Activated naive CD8-positive, alpha-beta T cell treated with anti-CD3 and anti-CD28 coated beads for 36 hours (primary cell): ENCODE measurements at regions not wholly inside any gene's neighbourhood (a gene's known extent, or its start where the extent isn't known, plus 50 kb on each side); places are given as distances from the start of the nearest gene placed in this dataset.

ENCODE experiments used
- DNase-seq: peaks from one replicate; pipeline ENCODE4 v3.0.0; 2021
- H3K27ac Mint-ChIP-seq: one replicate; pipeline ENCODE4 v1.8.0; 2022; ENCODE audit warnings: mild to moderate bottlenecking, moderate library complexity, mixed read lengths
- H3K27me3 Mint-ChIP-seq: one replicate; pipeline ENCODE4 v1.8.0; 2022; ENCODE audit warnings: mild to moderate bottlenecking, mixed read lengths
- H3K36me3 Mint-ChIP-seq: one replicate; pipeline ENCODE4 v1.8.0; 2021; ENCODE audit warnings: mild to moderate bottlenecking, mixed read lengths
- H3K4me1 Mint-ChIP-seq: one replicate; pipeline ENCODE4 v1.8.0; 2021; ENCODE audit warnings: mixed read lengths
- H3K4me3 Mint-ChIP-seq: one replicate; pipeline ENCODE4 v1.8.0; 2022; ENCODE audit warnings: mild to moderate bottlenecking, moderate library complexity, mixed read lengths
- H3K9me3 Mint-ChIP-seq: one replicate; pipeline ENCODE4 v1.8.0; 2022; ENCODE audit warnings: mixed read lengths

DNA sequence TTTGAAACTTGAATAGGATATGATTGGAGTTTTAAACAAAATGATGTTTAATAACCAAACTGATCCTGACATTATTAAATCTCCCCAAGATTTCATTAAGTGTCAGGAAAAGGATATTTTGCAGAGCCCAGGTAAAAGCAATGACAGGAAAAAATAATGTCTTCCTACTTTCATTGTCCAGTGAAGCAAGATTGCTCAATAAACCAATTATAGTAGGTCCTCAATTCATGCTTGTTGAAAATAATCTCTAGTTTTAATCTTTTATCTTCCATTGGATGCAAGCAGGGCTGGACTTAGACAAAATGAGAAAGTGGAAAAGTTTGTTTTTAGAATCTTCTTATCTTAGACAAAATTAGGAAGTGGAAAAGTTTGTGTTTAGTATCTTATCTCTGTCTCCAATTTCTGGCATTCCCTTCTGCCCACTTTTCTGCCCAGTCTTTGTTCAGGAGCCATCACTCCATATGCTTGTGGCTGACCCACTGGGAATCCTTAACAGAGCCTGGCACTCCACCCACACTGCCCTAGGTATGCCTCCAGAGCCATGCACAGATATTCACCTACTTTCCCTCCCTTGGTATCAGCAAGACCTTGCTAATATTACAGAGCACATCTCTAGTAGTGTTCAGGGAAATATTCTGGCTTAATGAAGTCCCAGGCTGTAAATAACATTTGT, 57.0 kb upstream of the CARMIL1 start:
- H3K9me3 Mint-ChIP-seq: no peaks in the 10 kb centered on the region
- no peak overlapping the region for H3K27ac Mint-ChIP-seq
- no peak for DNase-seq
- H3K27me3 Mint-ChIP-seq: peaks cover 5% of the 10 kb centered on the region
- H3K4me3 Mint-ChIP-seq: no peak overlapping the region
- H3K36me3 Mint-ChIP-seq: no peaks in the 10 kb centered on the region
- H3K4me1 Mint-ChIP-seq: peaks cover 10% of the 10 kb centered on the region

DNA sequence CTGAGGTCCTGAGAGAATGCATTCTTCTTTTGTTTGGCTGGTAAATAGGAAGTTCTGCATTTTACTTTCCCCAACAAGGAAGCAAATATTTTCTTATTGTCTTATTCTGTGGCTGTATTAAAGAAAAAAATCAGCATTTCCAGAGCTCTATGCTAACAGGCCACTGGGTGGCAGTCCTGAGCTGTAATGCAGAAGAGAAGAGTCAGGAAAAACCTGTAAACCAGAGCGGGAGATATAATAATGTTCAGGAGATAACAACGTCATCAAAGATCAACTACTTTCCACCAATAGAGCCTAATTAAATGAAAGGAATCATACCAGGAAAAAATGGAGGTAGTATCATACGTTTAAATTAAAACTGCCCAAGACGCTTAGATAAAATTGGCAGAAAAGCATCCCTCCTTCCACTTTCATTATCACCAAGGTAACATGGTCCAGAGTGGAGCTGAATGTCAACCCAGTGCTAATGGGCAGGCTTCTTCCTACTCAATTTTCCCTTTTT, 55.6 kb upstream of the CARMIL1 start:
- Mint-ChIP-seq H3K36me3 (no peaks in the 10 kb centered on the region), H3K4me3 (peak overlapping the region; percentile 60), H3K4me1 (peaks cover 10% of the 10 kb centered on the region), H3K27ac (no peak overlapping the region), H3K27me3 (peaks cover 5% of the 10 kb centered on the region), H3K9me3 (no peaks in the 10 kb centered on the region)
- DNase-seq: peak; percentile 42

GRCh38 chr6:25224242-25224641, 54.9 kb upstream of the CARMIL1 start:
- no peaks in the 10 kb centered on the region for H3K36me3 Mint-ChIP-seq
- H3K27me3 Mint-ChIP-seq: peaks cover 5% of the 10 kb centered on the region
- H3K9me3 Mint-ChIP-seq: no peaks in the 10 kb centered on the region
- H3K4me1 Mint-ChIP-seq: peaks cover 10% of the 10 kb centered on the region
- no peak overlapping the region for H3K27ac Mint-ChIP-seq
- no peak for DNase-seq
- peak overlapping the region; percentile 60 for H3K4me3 Mint-ChIP-seq

GRCh38 chr6:25227854-25228253, 51.3 kb upstream of the CARMIL1 start:
- H3K4me3 Mint-ChIP-seq: no peak overlapping the region
- H3K27ac Mint-ChIP-seq: no peak overlapping the region
- peaks cover 10% of the 10 kb centered on the region for H3K4me1 Mint-ChIP-seq

More at GRCh38 chr6:25227854-25228253, 51.3 kb upstream of the CARMIL1 start:
- DNase-seq: no peak
- peaks cover 5% of the 10 kb centered on the region for H3K27me3 Mint-ChIP-seq
- H3K9me3 Mint-ChIP-seq: no peaks in the 10 kb centered on the region
- H3K36me3 Mint-ChIP-seq: no peaks in the 10 kb centered on the region
